Endometrium (tissue), 2 donors: ENCODE measurements at regions not wholly inside any gene's neighbourhood (a gene's known extent, or its start where the extent isn't known, plus 50 kb on each side); places are given as distances from the start of the nearest gene placed in this dataset.

Experiments
- FAIRE-seq: peaks from 2 replicates; lab custom pipeline; 2012; peaks lifted over from hg19 to GRCh38; lab: Jason Lieb, UNC
- donor health status: control.
- donor health status: control.

DNA sequence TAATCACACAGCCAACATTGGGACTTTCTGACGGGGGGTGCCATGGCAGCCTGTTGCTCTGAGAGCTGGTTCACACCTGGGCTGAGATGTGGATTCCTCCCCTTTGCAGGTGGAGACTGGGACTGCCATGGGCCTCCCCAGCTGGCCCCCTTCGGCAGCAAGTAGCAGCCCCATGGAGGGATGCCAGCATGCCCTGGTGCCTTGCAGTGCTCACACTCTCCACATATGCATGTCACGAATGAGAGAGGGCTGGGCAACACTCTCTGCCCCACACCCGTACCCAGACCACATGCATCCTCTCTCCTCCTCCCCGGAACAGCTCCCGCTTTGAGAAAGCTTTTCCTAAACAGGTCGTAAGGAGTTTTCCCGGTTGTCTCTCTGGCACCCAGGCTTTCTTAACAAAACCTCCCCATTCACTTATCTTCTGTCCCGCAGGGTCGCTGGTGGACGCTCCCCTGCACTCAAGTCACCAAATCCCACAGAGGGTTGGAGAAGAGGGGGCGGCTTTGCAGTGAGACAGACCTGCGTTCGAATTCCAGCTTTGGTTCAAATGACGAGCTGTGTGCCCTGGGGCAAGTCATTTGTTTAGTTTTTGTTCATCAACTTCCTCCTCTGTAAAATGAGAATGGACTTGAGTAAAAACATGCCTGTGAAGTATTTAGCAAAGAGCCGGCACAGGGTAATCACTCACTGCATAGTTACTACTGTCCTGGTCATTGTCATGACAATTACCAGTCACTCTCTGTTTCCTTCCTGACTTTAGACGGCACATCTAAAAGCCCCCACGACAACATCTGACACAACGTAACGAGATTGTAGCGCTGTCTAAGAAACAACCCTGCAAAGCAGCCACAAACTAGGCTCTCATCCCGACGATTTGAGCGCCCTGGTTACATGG, 231.3 kb upstream of the B3GAT1 start:
- FAIRE-seq = no peak

DNA sequence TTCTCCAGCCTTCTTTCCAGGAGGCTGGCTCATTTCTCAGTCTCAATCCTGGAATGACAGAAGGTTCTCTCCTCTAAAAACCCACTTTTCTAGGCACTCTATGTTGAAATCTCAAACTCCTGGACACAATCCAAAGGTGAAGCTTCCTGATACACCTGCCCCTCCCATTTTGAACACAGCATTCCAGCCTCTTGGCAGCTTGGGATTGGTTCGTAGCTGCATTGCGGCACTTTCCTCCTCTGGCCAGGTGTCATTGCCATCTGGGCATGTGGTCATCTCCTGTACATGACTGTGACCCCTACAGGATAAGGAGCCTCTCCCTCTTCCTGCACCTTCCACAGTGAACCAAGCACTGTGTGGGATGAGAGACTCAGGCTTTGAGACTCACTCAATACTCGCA, 230.2 kb upstream of the B3GAT1 start:
- no peak for FAIRE-seq

DNA sequence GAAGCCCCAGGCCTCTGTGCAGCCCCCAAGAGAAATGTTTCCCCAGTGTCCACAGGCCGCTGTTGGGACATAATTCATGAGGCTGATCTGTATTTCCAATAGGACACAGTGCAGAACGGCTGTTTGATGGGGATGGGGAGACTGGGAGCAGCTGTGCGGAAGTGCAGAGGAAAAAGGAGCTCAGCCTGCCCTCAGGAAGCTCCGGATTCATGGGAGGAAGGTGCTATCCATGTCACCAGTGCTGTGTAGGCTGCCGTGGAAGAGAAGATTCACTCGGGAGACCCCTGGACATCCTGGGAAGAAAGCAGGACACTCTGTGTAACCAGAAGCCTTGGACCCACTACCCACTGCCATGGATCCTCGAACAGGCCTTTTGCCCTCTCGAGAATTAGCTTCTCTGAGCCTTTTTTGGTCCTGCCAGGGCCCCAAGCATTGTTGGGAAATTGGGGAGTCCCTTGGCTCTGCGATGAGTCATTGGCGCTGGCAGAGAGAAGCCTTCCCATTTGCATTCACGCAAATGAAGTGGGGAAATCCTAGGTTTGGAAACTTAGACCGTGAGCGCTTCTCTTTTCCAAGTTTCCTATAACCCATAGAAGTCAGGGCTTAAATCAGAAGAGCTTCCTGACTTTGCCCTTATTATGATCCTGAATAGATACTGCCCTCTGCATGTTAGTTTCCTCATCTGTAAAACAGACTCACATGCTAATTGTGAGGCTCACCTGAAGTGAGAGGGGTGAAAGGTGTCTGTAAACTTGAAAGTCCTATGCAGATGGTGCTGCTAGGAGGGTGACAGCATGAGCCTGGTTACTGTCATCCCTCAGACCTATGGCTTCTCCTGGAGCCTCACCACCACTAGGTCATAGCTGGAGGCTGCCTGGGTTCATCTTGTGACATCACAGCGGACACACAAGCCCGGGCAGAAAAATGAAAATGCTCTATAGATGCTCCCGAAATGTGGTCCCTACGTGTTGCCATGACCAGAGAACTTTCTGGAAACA, 229.2 kb upstream of the B3GAT1 start:
- FAIRE-seq = no peak

DNA sequence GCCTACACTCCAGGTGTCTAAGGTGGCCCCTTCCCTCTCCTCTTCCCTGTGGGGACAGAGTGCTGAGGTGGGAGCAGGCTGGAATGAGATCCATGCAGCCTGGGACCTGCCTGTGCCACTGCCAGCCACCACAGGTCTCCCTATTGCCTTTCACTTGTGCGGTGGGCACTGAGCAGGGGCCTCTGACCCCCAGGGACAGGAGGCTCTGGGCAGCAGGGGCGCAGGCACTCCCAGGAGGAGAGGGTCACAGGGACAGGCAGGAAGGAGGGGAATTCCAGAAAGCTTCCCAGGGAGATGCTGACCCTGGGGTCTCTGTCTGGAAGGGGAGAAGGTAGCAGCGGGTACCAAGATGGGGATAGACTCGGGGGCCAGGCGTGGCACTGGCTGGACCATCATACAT, 228.5 kb upstream of the B3GAT1 start:
- no peak for FAIRE-seq

DNA sequence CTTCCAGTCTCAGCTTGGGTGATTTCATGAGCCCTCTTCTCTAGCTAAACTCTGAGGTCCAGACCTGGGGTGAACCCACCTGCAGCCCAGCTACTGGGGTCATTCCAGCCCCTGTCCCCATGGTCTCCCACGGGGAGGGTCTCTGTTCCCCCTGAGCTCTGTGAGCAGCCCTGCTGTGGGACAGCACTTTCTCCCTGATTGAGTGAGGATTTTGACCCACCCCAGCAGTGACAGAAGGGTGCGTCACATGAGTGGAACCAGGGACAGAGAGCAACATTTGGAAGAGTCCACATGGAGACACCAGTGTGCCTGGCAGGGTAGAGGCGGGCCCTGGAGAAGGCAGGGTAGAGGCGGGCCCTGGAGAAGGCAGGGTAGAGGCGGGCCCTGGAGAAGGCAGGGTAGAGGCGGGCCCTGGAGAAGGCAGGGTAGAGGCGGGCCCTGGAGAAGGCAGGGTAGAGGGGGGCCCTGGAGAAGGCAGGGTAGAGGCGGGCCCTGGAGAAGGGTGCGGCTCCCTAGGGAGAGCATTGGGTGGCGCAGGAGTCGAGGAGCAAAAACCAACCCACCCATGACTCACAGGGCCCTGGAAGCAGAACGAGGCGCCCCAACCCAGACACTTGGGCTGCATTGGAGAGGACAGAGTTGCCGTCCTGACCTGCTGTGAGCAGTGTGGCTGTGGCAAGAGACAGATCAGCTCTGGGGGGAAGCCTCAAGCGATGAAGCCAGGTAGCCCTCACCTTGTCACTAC, 227.7 kb upstream of the B3GAT1 start:
- FAIRE-seq = no peak

DNA sequence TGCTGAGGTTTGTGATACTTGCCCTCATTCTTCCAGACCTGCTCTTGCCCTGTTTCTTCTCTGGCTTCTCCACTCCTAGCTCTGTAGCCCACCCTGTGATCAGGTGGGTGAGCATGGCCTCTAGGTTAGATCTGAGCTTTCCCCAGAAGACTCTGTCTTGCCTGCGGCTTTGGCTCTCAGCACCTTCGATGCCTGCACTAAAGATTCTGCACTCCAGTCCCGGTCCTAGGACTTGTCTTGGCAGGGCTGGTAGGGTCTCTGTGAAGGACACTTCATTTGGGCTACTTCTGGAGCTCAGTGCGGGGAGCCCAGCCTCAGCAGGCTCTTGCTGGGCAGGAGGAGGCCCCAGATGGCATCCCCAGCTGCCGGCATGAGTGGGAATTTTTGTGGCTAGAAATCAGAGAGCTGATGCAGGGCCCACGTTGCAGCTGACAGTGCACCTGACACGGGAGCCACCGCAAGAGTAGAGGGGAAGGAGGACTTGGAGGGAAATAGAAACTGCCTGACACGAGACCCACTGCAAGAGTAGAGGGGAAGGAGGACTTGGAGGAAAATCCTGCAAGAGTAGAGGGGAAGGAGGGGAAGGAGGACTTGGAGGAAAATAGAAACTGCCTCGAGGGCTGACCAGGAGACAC, 226.9 kb upstream of the B3GAT1 start:
- no peak for FAIRE-seq

DNA sequence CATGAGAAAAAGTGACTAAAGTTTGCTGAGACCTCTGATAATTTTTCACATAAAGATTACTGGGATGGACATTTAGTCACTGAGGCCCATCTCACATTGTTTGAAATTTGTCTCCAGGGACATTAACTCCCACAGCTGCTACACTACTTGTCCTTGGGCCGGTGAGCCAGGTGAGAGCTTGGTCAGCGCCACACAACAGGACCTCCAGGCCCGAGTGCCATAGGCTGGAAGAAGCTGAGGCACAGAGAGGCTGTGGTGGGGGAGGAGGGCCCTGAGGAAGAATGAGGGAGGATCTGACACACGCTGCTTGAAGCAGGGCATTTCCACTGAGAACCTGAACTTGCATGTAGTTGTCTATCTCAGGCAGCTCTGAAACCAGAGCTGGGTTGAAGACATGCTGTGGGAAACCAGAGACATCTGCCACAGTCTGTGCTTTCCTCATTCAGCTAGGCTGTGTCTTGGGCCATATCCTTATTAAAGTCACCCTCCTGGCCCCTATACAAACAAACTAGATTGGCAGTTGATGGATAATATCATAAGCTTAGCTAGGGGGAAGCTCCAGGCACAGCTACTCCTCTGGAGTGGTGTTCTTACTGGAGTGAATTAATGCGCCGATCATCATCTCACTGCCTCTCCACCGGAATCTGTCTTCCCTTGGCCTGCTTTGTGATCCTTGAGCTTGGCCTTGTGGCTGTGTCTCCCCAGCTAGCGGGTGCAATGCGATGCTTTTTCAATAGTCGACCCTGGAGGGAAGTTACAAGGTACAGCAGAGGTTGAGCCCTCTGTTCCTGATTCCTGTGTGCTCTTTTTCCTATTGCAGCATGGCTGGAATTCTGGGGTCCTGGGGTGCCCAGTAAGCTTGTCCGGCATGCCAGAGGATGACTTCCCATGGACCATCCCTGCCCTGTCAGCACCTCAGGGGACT, 225.3 kb upstream of the B3GAT1 start:
- no peak for FAIRE-seq

DNA sequence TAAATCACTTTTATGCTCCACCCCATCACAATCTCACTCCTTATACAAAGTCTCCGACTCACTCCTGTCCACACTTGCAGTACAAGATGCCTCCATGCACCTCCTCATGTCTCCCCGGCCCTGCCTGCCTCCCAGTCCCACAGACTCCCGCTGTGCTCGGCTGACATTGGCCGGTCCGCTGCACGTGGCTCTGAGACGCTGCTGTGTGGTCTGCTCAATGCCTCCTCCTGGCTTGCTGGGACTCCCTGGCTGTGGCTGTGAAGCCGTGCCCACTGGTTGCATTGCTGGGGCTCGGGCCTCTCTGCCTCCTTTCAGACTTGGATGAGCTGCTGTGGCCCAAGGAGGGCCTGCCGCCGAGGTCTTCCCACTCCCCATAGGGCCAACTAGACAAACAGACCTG, 224.0 kb upstream of the B3GAT1 start:
- FAIRE-seq = no peak

DNA sequence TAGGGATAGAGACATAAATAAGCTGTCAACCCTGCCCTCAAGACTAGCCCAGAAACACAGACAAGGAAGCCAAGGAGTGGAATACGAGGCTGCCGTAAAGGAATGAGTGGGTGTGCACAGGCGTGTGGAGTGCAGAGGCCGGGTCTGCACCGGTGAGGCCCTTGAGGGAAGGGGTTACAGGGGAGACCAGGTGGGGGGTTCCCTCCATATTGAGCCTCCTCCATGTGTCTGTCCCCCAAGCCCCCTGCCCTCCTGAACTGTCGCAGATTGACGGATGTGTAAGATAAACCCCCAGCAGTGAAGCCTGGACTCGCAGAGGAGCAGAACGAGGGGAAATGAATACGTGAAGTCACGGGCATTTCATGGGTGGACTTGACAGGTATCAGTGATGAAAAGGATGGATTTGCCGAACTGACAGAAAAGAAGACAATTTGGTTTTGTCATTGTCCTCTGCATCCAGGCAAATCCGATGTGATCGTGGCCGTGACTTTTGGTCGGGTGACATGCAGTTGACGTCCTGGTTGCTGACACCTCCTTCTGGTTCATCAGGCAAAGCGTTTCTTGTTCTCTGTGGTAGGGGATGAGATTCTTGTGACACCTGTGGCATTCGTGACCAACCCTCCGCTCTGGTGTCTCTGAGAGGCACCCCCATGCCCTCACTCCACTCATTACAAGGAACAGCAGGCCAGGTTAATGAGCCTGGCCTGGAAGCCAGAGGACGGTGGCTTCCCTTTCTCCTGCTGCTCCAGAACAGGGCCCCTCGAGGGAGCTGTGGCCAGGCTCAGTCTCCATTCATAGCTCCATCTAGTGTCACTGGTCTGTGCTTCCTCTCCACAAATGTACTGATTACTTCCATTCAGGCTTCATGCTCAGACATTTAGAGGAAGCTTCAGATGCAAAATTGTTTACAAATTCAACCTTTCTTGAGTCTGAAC, 223.1 kb upstream of the B3GAT1 start:
- FAIRE-seq = no peak

DNA sequence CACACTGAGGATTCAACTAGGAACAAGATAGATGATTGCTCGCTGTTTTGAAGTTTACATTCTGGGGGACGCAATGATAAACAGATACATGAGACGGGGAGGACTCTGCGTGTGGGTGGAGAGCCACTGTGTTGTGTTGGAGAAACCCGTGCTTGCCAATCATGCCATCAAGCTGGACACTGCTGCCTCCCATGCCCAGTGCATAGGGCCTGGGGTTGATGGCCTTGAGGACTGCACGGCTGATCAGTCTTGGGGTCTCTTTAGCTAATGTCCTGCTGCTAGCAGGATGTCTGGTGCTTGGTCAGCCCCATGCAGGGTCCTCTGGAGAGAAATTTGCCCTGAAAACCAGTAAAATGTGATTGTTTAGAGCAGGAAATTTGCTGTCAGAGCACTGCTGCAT, 221.2 kb upstream of the B3GAT1 start:
- FAIRE-seq = no peak

DNA sequence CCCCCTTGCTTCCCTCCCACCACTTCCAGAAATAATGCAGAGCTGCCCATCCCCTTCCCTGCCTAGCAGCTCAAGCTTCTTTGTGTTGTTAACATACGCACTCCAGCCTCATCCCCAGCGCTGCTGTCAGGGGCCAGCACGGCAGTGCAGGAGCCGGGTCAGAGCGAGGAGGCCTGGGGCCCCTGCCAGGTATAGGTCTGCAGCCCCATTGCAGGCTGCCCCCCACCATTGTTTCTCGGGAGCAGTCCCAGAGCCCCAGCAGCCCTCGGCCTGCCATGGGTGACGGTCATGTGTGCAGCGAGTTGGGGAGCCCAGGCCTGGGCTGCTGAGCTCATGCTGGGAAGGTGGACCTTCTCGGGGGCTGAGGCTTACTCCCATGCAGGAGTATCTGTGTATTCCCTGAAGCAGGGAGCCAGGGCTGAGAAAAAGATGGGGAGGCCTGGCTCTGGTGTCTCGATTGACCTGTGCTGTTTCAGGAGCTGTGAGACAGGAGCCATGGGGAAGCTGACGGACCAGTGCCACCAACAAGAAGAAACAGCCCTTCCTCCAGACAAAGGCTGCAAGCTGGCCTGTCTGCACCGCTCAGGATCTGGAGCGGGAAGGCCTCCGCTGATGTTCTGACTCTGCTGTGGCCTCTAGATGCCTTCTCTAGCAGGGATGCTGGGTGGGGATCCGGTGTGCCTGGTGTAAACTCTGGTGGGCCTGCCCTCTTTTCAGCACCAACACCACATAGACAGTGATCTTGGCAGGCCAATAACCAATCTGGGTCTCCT, 220.5 kb upstream of the B3GAT1 start:
- no peak for FAIRE-seq

DNA sequence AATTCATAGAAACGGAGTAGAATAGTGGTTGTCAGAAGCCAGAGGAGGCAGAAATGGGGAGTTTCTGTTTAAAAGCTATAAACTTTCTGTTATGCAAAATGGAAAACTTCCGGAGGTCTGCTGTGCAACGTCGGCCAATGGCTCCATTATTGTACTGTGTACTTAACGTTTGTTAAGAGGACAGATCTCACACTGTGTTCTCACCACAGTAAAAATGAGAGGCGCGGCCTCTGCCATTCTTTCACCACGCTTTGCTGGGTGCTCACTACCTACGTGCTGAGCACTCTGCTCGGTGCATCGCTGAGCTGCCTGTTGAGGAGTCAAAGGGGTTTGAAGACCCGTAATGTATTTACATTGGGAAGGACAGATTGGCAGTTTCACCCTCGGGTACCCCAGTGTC, 218.8 kb upstream of the B3GAT1 start:
- no peak for FAIRE-seq

DNA sequence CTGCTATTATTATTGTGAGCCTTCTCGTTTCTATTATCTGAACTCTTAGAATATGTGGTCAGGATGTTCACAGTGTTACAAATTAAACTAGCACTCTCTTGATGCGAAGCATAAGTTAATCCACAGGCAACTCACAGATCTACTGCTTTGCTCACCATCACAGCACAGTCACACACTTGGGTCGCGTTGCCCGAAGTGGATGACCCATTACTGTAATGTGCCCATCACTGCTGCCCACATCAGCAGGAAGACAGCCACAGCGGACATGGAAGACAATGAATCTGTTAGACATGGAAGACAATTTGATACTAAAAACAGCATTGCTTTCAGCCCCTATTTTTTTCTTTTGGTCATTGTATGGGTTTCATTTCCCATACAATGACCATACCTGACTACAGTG, 216.4 kb upstream of the B3GAT1 start:
- no peak for FAIRE-seq

DNA sequence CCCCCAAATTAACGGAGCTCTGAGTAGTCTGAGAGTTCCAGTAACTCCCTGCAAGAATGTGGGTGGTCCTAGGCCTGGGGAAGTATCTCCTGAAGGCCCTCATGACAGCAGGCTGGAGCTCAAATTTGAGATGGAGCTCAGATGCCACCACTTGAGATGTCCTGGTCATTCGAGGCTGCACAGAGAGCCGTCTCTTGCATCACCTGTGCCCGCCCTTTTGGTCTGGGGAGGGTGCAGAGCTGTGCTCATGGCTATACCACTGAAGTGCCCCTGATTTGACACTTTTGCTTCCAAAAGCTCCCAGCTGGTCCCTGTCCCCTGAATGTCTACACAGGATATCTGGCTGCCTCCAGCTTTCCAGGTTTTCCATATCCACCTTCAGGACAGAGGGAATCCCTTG, 214.0 kb upstream of the B3GAT1 start:
- FAIRE-seq = no peak

DNA sequence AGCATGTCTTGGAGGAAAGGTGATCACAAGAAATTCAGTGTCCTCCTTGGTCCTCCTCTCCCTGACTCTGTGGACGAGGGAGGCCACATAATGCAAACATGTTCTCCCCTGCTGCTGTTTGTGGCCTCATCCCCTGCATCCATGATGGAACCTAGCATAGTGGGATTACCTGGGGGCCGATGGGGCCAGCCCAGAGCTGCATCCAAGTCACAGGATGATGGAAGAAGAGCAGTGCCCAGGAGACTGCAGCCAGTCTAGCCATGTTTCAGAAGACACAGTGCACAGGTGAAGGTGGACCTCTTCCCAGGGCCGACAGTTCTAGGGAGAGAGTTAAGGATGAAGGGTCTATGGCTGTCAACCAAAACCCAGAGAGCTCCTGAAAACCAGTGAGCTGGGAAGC, 213.6 kb upstream of the B3GAT1 start:
- FAIRE-seq = no peak

DNA sequence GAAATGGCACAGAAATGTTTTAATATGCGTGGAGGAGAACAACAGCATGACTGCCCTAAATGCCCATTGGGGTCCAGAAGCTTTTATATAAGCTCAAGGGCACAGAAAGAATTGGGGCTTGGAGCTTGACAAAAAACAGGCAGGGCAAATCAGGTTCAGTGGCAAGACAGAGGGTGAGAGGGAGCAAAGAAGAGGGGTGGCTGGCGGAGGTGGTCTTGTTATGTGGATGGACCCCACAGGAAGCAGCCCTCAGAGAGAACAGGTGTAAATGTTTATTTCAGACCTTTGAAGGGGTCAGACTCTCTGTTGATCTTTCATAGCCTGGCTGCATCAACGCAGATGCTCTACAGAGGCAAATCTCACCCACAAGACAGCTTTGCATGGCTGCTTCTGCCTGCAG, 213.1 kb upstream of the B3GAT1 start:
- FAIRE-seq = no peak

DNA sequence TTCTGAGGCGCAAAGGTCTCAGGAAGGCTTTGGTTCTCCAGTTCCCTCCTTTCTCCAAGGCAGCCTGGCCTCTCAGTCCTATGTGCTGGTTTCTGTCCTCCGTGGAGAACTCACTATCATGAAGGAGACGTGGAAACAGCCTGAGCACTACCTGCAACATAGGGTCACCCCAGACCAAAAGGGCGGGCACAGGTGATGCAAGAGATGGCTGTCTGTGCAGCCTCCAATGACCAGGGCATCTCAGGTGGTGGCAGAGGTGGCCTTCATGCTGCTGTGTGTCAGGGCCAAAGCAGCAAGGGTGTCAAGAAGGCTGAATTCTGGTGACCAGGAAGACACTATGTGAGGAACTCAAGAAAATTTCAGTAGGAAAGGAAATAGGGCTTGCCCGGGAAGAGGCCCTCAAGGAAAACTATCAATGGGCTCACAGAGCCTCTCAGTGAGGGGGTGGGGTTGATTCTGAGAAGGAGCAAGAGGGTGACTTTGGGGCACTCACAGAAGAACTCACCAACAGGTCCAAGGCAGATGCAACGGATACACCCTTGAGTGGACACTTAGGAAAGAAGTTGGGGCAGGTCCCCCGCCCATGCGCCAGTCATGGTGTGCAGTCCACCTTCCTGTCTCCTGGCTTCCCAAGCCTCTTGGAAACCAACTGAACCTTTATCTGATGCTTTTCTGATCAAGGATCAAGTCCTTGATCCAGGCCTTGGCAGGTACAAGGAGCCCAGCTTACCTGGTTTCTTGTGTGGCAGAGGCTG, 212.3 kb upstream of the B3GAT1 start:
- no peak for FAIRE-seq

DNA sequence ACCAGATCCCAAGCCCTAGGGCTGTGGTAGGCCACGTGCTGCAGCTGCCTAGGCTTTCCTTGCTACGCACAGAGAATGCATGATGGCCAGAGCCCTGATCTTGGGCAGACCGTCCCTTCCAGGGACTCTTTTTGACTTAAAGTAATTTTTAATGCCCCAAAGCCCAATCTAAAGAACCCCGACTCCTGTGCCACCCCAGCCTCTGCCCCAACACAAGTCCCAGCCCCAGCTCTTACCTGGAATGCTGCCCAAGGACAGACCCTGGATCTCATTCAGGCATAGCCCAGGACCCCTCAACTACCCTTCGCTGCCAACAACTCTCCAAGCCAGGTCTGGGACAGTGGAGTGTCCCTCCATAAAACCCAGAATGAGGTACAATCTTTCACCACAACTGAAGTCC, 211.7 kb upstream of the B3GAT1 start:
- no peak for FAIRE-seq
